OCI-LY7 (cell line): ENCODE measurements at regions not wholly inside any gene's neighbourhood (a gene's known extent, or its start where the extent isn't known, plus 50 kb on each side); places are given as distances from the start of the nearest gene placed in this dataset.
"Not testable (repeated sequence)": the region's sequence is repeated elsewhere in the genome, so short reads cannot be mapped to it uniquely, and the experiment has no call there.

ENCODE experiments used
- BruUV-seq: library from RNA; stranded (reverse); fragments of 400-500 nt; replicated peaks from 2 replicates; lab custom pipeline; 2021; lab: Mats Ljungman, UMichigan
- CTCF ChIA-PET: fragments of 300-600 bp; sonication (Branson Sonifier 250); formaldehyde crosslinking; loops from one replicate; lab custom pipeline; 2022; ENCODE audit warnings: antibody characterized with exemption; ENCODE audit not compliant: unreplicated experiment; lab: Charles Lee
- POLR2A ChIA-PET: fragments of 300-600 bp; sonication (Branson Sonifier 250); formaldehyde crosslinking; loops from one replicate; lab custom pipeline; 2022; ENCODE audit warnings: antibody characterized with exemption; lab: Charles Lee
- DNase-seq: peaks from one replicate; pipeline ENCODE4 v3.0.0-alpha.2; 2015; ENCODE audit warnings: low spot score
- H2AFZ ChIP-seq: fragments of 200-600 bp; sonication (generic), shearing (Covaris generic); 2 replicates; pipeline ENCODE4 v1.6.1; 2014; ENCODE audit warnings: mild to moderate bottlenecking, antibody characterized with exemption, low read length, moderate library complexity
- H3K27ac ChIP-seq: fragments of 200-600 bp; sonication (generic); 2 replicates; pipeline ENCODE4 v1.5.1; 2014; ENCODE audit warnings: mixed run types, low read depth, mild to moderate bottlenecking, moderate library complexity, low read length, inconsistent platforms; ENCODE audit not compliant: poor library complexity, severe bottlenecking
- H3K36me3 ChIP-seq: fragments of 200-600 bp; sonication (generic); 2 replicates; pipeline ENCODE4 v1.6.1; 2014; ENCODE audit warnings: mild to moderate bottlenecking, antibody characterized with exemption, low read length, moderate library complexity, mixed read lengths; ENCODE audit not compliant: insufficient read depth
- H3K4me1 ChIP-seq: fragments of 200-600 bp; sonication (generic); 2 replicates; pipeline ENCODE4 v1.5.1; 2014; ENCODE audit warnings: mild to moderate bottlenecking, low read length; ENCODE audit not compliant: insufficient read depth, poor library complexity, severe bottlenecking
- H3K4me2 ChIP-seq: fragments of 200-600 bp; sonication (generic); 2 replicates; pipeline ENCODE4 v1.6.1; 2014; ENCODE audit warnings: mild to moderate bottlenecking, low read length
- H3K4me3 ChIP-seq: fragments of 200-600 bp; sonication (generic); 2 replicates; pipeline ENCODE4 v1.5.1; 2014; ENCODE audit warnings: mild to moderate bottlenecking, low read depth, low read length; ENCODE audit not compliant: poor library complexity, severe bottlenecking
- H3K79me2 ChIP-seq: fragments of 200-600 bp; sonication (generic); 2 replicates; pipeline ENCODE4 v1.6.1; 2016; ENCODE audit warnings: low read depth, mild to moderate bottlenecking, low read length, moderate library complexity, mixed read lengths; ENCODE audit not compliant: insufficient read depth
- H3K9me2 ChIP-seq: fragments of 200-600 bp; sonication (generic); 2 replicates; pipeline ENCODE4 v1.6.1; 2016; ENCODE audit warnings: mild to moderate bottlenecking, low read length, mixed read lengths; ENCODE audit not compliant: insufficient read depth
- H3K9me3 ChIP-seq: fragments of 200-600 bp; sonication (generic); 2 replicates; pipeline ENCODE4 v1.6.1; 2014; ENCODE audit warnings: mild to moderate bottlenecking, mixed run types, low read length, mixed read lengths
- H4K20me1 ChIP-seq: fragments of 200-600 bp; sonication (generic); 2 replicates; pipeline ENCODE4 v1.6.1; 2014; ENCODE audit warnings: mild to moderate bottlenecking, antibody characterized with exemption, low read length, moderate library complexity, mixed read lengths; ENCODE audit not compliant: insufficient read depth
- EZH2phosphoT487 ChIP-seq: fragments of 200-600 bp; sonication (generic); IDR thresholded peaks from 2 replicates; pipeline ENCODE4 v1.6.1; 2018; ENCODE audit warnings: low read depth, borderline replicate concordance, mild to moderate bottlenecking, mixed run types, antibody characterized with exemption, low read length, moderate library complexity, mixed read lengths
- intact Hi-C: fragments of 100-400 bp; cut with micrococcal nuclease; formaldehyde crosslinking; loops from one replicate; pipeline ENCODE4 v1.10.0; 2022; ENCODE audit not compliant: unreplicated experiment
- TF ChIP-seq, protein P1 (sequence below): fragments of 200-600 bp; sonication (generic); conservative IDR thresholded peaks from 2 replicates; pipeline ENCODE4 v1.5.1; 2014; ENCODE audit warnings: mild to moderate bottlenecking, antibody characterized with exemption, low read length, moderate library complexity, mixed read lengths

DNA sequence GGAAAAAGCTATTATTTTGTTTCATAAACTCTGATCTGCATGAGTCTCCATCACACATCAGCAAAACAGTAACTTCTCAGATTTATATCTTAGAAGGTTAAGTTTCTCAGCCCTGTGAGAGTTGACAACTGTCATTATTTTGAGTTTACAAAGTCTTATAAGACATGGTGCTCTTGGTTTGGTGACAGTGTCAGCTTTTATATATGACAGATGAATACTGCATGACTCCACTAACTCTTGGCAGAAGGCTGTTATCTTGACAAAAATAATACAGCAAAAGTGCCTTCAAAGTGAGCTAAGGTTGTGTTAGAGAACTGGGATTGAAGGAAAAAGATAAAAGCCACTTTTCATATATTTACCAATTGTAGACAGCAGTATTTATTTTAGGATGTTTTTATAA, 528.4 kb upstream of the SOX9 start:
- CTCF ChIA-PET = no interaction called here
- no TSS peak for BruUV-seq

DNA sequence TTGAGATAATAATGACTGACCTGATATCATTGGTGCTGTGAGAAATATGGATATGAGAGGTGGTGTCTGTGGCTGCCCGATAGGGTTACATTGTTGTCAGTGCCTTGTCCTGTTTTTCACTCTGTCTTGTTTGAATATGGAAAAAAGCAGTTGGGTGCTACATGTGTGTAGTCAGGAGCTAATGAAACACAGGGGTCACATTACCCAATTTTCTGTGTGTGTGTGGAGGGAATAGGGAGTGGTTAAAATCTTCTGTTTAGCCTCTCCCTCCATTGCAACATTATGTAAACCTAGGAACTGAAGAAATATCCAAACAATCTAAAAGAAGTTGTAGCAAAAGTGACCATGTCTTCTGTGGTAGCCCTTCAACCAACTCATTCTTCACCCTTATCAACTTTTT, 527.7 kb upstream of the SOX9 start:
- Histone ChIP-seq H3K4me3 (no peak overlapping the region), H3K4me1 (no peaks in the 10 kb centered on the region)
- TF ChIP-seq, protein P1, sequence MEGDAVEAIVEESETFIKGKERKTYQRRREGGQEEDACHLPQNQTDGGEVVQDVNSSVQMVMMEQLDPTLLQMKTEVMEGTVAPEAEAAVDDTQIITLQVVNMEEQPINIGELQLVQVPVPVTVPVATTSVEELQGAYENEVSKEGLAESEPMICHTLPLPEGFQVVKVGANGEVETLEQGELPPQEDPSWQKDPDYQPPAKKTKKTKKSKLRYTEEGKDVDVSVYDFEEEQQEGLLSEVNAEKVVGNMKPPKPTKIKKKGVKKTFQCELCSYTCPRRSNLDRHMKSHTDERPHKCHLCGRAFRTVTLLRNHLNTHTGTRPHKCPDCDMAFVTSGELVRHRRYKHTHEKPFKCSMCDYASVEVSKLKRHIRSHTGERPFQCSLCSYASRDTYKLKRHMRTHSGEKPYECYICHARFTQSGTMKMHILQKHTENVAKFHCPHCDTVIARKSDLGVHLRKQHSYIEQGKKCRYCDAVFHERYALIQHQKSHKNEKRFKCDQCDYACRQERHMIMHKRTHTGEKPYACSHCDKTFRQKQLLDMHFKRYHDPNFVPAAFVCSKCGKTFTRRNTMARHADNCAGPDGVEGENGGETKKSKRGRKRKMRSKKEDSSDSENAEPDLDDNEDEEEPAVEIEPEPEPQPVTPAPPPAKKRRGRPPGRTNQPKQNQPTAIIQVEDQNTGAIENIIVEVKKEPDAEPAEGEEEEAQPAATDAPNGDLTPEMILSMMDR = no peak
- no peak for TF ChIP-seq EZH2phosphoT487

More for the DNA sequence above, 528.4 kb upstream of the SOX9 start:
- TF ChIP-seq, protein P1 = no peak
- no peak for TF ChIP-seq EZH2phosphoT487
- H3K4me1 ChIP-seq = no peaks in the 10 kb centered on the region
- H3K9me3 ChIP-seq = no peaks in the 10 kb centered on the region
- POLR2A ChIA-PET = no interaction called here
- H4K20me1 ChIP-seq = no peaks in the 10 kb centered on the region
- no peak overlapping the region for H3K4me2 ChIP-seq
- no peaks in the 10 kb centered on the region for H3K79me2 ChIP-seq
- H3K9me2 ChIP-seq = no peaks in the 10 kb centered on the region
- no peaks in the 10 kb centered on the region for H3K36me3 ChIP-seq
- DNase-seq = no peak
- intact Hi-C loops = no loop called here
- H2AFZ ChIP-seq = no peak overlapping the region
- no peak overlapping the region for H3K4me3 ChIP-seq
- no peak overlapping the region for H3K27ac ChIP-seq

DNA sequence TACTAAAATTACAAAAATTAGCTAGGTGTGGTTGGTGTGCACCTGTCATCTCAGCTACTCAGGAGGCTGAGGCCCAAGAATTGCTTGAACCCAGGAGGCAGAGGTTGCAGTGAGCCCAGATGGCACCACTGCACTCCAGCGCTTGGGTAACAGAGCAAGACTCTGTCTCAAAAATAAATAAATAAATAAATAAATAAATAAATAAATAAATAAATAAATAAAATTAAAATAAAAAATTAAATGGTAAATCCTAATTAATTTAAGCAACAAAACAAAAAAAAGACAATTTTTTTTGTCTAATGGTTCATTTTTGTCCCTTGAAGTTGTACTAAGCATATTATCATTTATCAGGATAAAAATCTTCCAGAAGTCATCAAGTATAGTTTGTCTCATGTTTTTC, 521.2 kb upstream of the SOX9 start:
- H4K20me1 ChIP-seq, H3K79me2 ChIP-seq, BruUV-seq, H3K36me3 ChIP-seq, POLR2A ChIA-PET, CTCF ChIA-PET, H3K9me3 ChIP-seq, H3K4me3 ChIP-seq, H3K27ac ChIP-seq, H2AFZ ChIP-seq, intact Hi-C loops, H3K9me2 ChIP-seq, H3K4me1 ChIP-seq, DNase-seq, H3K4me2 ChIP-seq: not testable (repeated sequence)

More for the DNA sequence above, 527.7 kb upstream of the SOX9 start:
- Histone ChIP-seq H3K36me3 (no peaks in the 10 kb centered on the region), H3K79me2 (no peaks in the 10 kb centered on the region), H4K20me1 (no peaks in the 10 kb centered on the region), H2AFZ (no peak overlapping the region), H3K9me3 (no peaks in the 10 kb centered on the region), H3K27ac (no peak overlapping the region), H3K9me2 (no peaks in the 10 kb centered on the region), H3K4me2 (no peak overlapping the region)
- ChIA-PET CTCF (no interaction called here), POLR2A (interaction anchor here (0.5 kb wide), 1 partner anchor 70 kb away, joined by 3 read pairs; no protein-coding TSS in a partner anchor)
- intact Hi-C loops = no loop called here
- BruUV-seq = no TSS peak
- no peak for DNase-seq
